HepG2 (cell line): ENCODE measurements at regions not wholly inside any gene's neighbourhood (a gene's known extent, or its start where the extent isn't known, plus 50 kb on each side); places are given as distances from the start of the nearest gene placed in this dataset.
A peak's percentile ranks its signal among the peaks of the same experiment; 100 is the strongest.

ENCODE experiments used
- LRRFIP1 ChIP-seq: sonication (generic); formaldehyde crosslinking; conservative IDR thresholded peaks from 2 replicates; pipeline ENCODE4 v1.4.0; 2020; ENCODE audit warnings: missing genetic modification reagents
- TIGD3 ChIP-seq: sonication (generic); formaldehyde crosslinking; IDR thresholded peaks from 2 replicates; pipeline ENCODE4 v1.5.1; 2020; ENCODE audit warnings: mild to moderate bottlenecking, missing genetic modification reagents, borderline replicate concordance
- ZBTB37 ChIP-seq: sonication (generic); formaldehyde crosslinking; IDR thresholded peaks from 2 replicates; pipeline ENCODE4 v1.4.0; 2020; ENCODE audit warnings: mild to moderate bottlenecking, missing genetic modification reagents
- ZMYM2 ChIP-seq: sonication (generic); formaldehyde crosslinking; IDR thresholded peaks from 2 replicates; pipeline ENCODE4 v1.8.0; 2022; ENCODE audit warnings: mild to moderate bottlenecking, missing genetic modification reagents
- ZMYM3 ChIP-seq: sonication (generic); formaldehyde crosslinking; IDR thresholded peaks from 2 replicates; pipeline ENCODE4 v1.5.1; 2020; ENCODE audit warnings: mild to moderate bottlenecking, missing genetic modification reagents
- ZNF607 ChIP-seq: sonication (generic); formaldehyde crosslinking; IDR thresholded peaks from 2 replicates; pipeline ENCODE4 v1.5.1; 2020; ENCODE audit warnings: missing genetic modification reagents, mild to moderate bottlenecking, borderline replicate concordance
- TF ChIP-seq, protein P1 (sequence below): sonication (generic); formaldehyde crosslinking; IDR thresholded peaks from 2 replicates; pipeline ENCODE4 v1.4.0; 2020; ENCODE audit warnings: missing genetic modification reagents, borderline replicate concordance
- TF ChIP-seq, protein P2 (sequence below): IDR thresholded peaks from 2 replicates; pipeline ENCODE4 v1.6.1; 2016
- TF ChIP-seq, protein P3 (sequence below), 2 experiments: IDR thresholded peaks; 2 replicates each; pipeline ENCODE4 v1.6.1; 2011 to 2012; ENCODE audit warnings: low read length in 2 of 2, borderline replicate concordance in 1 of 2, low read depth in 1 of 2, mild to moderate bottlenecking in 1 of 2, moderate library complexity in 1 of 2

DNA sequence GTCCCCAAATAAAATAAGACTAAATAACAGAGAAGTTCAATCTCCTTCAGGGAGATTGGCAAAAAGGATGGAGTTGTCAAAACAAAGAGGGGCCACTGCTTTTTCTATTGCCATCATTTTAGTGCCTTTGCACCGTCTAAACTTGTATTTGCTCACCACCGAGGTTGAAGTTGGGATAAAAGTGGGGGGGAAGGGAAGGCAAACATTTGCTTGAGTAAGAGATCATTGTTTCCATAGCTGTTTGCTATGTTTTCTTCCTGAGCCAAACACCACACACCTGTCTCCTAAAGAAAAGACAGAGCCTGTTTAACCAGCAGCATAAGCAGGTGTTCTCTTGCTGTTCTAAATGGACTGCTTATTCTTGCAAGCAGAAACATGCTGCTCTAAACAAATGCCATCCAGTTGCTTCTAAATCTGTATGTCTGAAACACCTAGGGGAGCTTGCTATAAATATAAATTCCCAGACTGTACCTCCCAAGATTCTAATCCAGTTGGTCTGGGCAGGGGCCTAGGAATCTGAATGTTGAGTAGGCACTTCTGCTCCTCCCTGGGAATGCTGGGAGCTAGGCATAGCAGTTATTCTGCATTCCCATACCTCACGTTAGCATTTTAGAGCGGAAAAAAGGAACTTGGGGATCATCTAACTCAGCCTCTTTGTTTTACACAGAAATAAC is 179.4 kb upstream of the ARL4C start (continued):
- TF ChIP-seq, protein P1, sequence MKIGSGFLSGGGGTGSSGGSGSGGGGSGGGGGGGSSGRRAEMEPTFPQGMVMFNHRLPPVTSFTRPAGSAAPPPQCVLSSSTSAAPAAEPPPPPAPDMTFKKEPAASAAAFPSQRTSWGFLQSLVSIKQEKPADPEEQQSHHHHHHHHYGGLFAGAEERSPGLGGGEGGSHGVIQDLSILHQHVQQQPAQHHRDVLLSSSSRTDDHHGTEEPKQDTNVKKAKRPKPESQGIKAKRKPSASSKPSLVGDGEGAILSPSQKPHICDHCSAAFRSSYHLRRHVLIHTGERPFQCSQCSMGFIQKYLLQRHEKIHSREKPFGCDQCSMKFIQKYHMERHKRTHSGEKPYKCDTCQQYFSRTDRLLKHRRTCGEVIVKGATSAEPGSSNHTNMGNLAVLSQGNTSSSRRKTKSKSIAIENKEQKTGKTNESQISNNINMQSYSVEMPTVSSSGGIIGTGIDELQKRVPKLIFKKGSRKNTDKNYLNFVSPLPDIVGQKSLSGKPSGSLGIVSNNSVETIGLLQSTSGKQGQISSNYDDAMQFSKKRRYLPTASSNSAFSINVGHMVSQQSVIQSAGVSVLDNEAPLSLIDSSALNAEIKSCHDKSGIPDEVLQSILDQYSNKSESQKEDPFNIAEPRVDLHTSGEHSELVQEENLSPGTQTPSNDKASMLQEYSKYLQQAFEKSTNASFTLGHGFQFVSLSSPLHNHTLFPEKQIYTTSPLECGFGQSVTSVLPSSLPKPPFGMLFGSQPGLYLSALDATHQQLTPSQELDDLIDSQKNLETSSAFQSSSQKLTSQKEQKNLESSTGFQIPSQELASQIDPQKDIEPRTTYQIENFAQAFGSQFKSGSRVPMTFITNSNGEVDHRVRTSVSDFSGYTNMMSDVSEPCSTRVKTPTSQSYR (CRISPR knock-in tag), result peak; percentile 99
- no peak for TF ChIP-seq LRRFIP1 (CRISPR knock-in tag)
- TF ChIP-seq, protein P2, sequence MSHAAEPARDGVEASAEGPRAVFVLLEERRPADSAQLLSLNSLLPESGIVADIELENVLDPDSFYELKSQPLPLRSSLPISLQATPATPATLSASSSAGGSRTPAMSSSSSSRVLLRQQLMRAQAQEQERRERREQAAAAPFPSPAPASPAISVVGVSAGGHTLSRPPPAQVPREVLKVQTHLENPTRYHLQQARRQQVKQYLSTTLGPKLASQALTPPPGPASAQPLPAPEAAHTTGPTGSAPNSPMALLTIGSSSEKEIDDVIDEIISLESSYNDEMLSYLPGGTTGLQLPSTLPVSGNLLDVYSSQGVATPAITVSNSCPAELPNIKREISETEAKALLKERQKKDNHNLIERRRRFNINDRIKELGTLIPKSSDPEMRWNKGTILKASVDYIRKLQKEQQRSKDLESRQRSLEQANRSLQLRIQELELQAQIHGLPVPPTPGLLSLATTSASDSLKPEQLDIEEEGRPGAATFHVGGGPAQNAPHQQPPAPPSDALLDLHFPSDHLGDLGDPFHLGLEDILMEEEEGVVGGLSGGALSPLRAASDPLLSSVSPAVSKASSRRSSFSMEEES, result peak; percentile 83
- TF ChIP-seq ZBTB37 (CRISPR knock-in tag), result no peak
- no peak for TF ChIP-seq ZNF607 (CRISPR knock-in tag)
- TF ChIP-seq ZMYM2 (CRISPR knock-in tag), result peak; percentile 59; the same call in 1 of the 2 replicates
- no peak for TF ChIP-seq TIGD3 (CRISPR knock-in tag)
- TF ChIP-seq ZMYM3, result peak; percentile 46
- TF ChIP-seq, protein P3, sequence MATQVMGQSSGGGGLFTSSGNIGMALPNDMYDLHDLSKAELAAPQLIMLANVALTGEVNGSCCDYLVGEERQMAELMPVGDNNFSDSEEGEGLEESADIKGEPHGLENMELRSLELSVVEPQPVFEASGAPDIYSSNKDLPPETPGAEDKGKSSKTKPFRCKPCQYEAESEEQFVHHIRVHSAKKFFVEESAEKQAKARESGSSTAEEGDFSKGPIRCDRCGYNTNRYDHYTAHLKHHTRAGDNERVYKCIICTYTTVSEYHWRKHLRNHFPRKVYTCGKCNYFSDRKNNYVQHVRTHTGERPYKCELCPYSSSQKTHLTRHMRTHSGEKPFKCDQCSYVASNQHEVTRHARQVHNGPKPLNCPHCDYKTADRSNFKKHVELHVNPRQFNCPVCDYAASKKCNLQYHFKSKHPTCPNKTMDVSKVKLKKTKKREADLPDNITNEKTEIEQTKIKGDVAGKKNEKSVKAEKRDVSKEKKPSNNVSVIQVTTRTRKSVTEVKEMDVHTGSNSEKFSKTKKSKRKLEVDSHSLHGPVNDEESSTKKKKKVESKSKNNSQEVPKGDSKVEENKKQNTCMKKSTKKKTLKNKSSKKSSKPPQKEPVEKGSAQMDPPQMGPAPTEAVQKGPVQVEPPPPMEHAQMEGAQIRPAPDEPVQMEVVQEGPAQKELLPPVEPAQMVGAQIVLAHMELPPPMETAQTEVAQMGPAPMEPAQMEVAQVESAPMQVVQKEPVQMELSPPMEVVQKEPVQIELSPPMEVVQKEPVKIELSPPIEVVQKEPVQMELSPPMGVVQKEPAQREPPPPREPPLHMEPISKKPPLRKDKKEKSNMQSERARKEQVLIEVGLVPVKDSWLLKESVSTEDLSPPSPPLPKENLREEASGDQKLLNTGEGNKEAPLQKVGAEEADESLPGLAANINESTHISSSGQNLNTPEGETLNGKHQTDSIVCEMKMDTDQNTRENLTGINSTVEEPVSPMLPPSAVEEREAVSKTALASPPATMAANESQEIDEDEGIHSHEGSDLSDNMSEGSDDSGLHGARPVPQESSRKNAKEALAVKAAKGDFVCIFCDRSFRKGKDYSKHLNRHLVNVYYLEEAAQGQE (IDR thresholded peaks at IDR 0.05; ENCODE audit: borderline replicate concordance in 1 of 2, low read depth in 1 of 2, low read length in 2 of 2), result peak in 1 of 2 experiments; percentile 76; a peak in 2 of 4 replicates
